Nephron (organoid): ENCODE measurements at regions not wholly inside any gene's neighbourhood (a gene's known extent, or its start where the extent isn't known, plus 50 kb on each side); places are given as distances from the start of the nearest gene placed in this dataset.

Source experiments
- H3K27ac Mint-ChIP-seq, 3 experiments: 2 replicates each; pipeline ENCODE4 v1.8.0; 2020; ENCODE audit warnings: mixed read lengths in 3 of 3, mild to moderate bottlenecking in 2 of 3, moderate library complexity in 1 of 3
- H3K27me3 Mint-ChIP-seq: 2 replicates; pipeline ENCODE4 v1.8.0; 2021; ENCODE audit warnings: low read depth, mild to moderate bottlenecking, moderate library complexity, mixed read lengths
- H3K36me3 Mint-ChIP-seq: 2 replicates; pipeline ENCODE4 v1.8.0; 2020; ENCODE audit warnings: low read depth, mixed read lengths
- H3K4me1 Mint-ChIP-seq: 2 replicates; pipeline ENCODE4 v1.8.0; 2020; ENCODE audit warnings: mixed read lengths
- H3K4me3 Mint-ChIP-seq, 3 experiments: 2 replicates each; pipeline ENCODE4 v1.8.0; 2020; ENCODE audit warnings: mild to moderate bottlenecking in 3 of 3, mixed read lengths in 3 of 3, moderate library complexity in 2 of 3
- H3K9me3 Mint-ChIP-seq: 2 replicates; pipeline ENCODE4 v1.8.0; 2020; ENCODE audit warnings: mixed read lengths
- TF ChIP-seq, protein P1 (sequence below), 3 experiments: fragments of 200-600 bp; sonication (generic); IDR thresholded peaks; one replicate each; pipeline ENCODE4 v1.5.0; 2021; ENCODE audit warnings: antibody characterized with exemption in 3 of 3; ENCODE audit not compliant: unreplicated experiment in 3 of 3

DNA sequence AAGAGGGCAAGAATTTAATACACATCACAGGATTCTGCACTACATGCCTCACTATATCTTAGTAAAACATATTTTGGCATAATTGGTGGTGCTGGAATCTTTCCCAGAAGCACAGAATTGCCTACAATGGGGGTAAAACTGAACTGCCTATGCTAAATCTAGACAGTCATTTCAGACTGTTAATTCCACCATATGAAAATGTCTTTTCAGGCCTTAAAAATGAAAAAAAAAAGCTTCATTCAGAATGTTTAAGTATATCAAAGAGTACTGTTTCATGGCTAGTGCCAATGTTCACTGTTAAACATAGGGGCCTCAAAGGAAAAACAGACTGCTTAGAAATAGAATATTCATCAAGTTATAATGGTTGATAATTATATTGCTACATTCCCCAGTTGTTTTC is 797.0 kb downstream of the PCDH19 start:
- H3K4me1 Mint-ChIP-seq, result no peaks in the 10 kb centered on the region
- H3K4me3 Mint-ChIP-seq, result no peak overlapping the region
- no peaks in the 10 kb centered on the region for H3K9me3 Mint-ChIP-seq
- H3K36me3 Mint-ChIP-seq, result no peaks in the 10 kb centered on the region
- TF ChIP-seq, protein P1, sequence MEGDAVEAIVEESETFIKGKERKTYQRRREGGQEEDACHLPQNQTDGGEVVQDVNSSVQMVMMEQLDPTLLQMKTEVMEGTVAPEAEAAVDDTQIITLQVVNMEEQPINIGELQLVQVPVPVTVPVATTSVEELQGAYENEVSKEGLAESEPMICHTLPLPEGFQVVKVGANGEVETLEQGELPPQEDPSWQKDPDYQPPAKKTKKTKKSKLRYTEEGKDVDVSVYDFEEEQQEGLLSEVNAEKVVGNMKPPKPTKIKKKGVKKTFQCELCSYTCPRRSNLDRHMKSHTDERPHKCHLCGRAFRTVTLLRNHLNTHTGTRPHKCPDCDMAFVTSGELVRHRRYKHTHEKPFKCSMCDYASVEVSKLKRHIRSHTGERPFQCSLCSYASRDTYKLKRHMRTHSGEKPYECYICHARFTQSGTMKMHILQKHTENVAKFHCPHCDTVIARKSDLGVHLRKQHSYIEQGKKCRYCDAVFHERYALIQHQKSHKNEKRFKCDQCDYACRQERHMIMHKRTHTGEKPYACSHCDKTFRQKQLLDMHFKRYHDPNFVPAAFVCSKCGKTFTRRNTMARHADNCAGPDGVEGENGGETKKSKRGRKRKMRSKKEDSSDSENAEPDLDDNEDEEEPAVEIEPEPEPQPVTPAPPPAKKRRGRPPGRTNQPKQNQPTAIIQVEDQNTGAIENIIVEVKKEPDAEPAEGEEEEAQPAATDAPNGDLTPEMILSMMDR (IDR thresholded peaks at IDR 0.05; ENCODE audit: unreplicated experiment in 3 of 3), result no peak
- H3K27me3 Mint-ChIP-seq, result no peaks in the 10 kb centered on the region
- no peak overlapping the region for H3K27ac Mint-ChIP-seq

GRCh38 chrX:99603091-99603814 is 806.8 kb downstream of the PCDH19 start:
- no peaks in the 10 kb centered on the region for H3K4me1 Mint-ChIP-seq
- no peaks in the 10 kb centered on the region for H3K27me3 Mint-ChIP-seq
- peaks cover 3% of the 10 kb centered on the region for H3K9me3 Mint-ChIP-seq
- no peak overlapping the region for H3K27ac Mint-ChIP-seq
- no peaks in the 10 kb centered on the region for H3K36me3 Mint-ChIP-seq
- no peak overlapping the region for H3K4me3 Mint-ChIP-seq
- TF ChIP-seq, protein P1 (IDR thresholded peaks at IDR 0.05; ENCODE audit: unreplicated experiment in 3 of 3), result no peak

GRCh38 chrX:99602107-99602506 is 808.0 kb downstream of the PCDH19 start:
- Mint-ChIP-seq H3K27me3 (no peaks in the 10 kb centered on the region), H3K9me3 (peaks cover 6% of the 10 kb centered on the region), H3K4me1 (no peaks in the 10 kb centered on the region), H3K27ac (no peak overlapping the region), H3K36me3 (no peaks in the 10 kb centered on the region), H3K4me3 (no peak overlapping the region)
- TF ChIP-seq, protein P1 (IDR thresholded peaks at IDR 0.05; ENCODE audit: unreplicated experiment in 3 of 3), result no peak

DNA sequence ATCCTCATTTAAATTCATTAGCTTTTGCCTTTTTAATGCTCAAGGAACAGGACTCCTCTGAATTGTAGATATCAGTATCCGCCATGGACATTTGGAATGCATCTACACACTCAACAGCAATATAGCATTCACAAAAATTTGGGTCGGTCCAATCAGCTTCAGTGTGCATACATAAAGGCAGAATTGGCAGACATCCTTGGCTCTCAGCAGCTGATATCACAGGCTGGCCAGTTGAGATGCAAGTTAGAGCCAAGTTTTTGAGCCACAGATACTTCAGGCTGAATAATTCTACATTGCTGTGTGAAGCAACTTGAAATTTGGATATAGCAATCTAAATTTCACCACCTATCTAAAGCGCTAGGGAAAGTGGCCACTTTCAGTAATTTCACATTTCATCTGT is 821.1 kb downstream of the PCDH19 start:
- H3K4me3 Mint-ChIP-seq, result no peak overlapping the region
- TF ChIP-seq, protein P1 (IDR thresholded peaks at IDR 0.05; ENCODE audit: unreplicated experiment in 3 of 3), result no peak
- H3K4me1 Mint-ChIP-seq, result peaks cover 4% of the 10 kb centered on the region
- H3K9me3 Mint-ChIP-seq, result peaks cover 10% of the 10 kb centered on the region
- no peaks in the 10 kb centered on the region for H3K36me3 Mint-ChIP-seq
- H3K27me3 Mint-ChIP-seq, result no peaks in the 10 kb centered on the region
- H3K27ac Mint-ChIP-seq, result no peak overlapping the region

GRCh38 chrX:99572711-99573110 is 837.4 kb downstream of the PCDH19 start:
- Mint-ChIP-seq H3K36me3 (peaks cover 5% of the 10 kb centered on the region), H3K27ac (no peak overlapping the region), H3K9me3 (peaks cover 50% of the 10 kb centered on the region), H3K4me1 (no peaks in the 10 kb centered on the region), H3K27me3 (no peaks in the 10 kb centered on the region), H3K4me3 (no peak overlapping the region)
- TF ChIP-seq, protein P1 (IDR thresholded peaks at IDR 0.05; ENCODE audit: unreplicated experiment in 3 of 3), result no peak

GRCh38 chrX:99549381-99549780 is 860.7 kb downstream of the PCDH19 start:
- TF ChIP-seq, protein P1 (IDR thresholded peaks at IDR 0.05; ENCODE audit: unreplicated experiment in 3 of 3), result no peak
- Mint-ChIP-seq H3K9me3 (peaks cover 5% of the 10 kb centered on the region), H3K4me3 (no peak overlapping the region), H3K4me1 (no peaks in the 10 kb centered on the region), H3K27me3 (no peaks in the 10 kb centered on the region), H3K27ac (no peak overlapping the region), H3K36me3 (no peaks in the 10 kb centered on the region)
